ENCODE measurements at regions not wholly inside any gene's neighbourhood (a gene's known extent, or its start where the extent isn't known, plus 50 kb on each side); places are given as distances from the start of the nearest gene placed in this dataset.

DNA sequence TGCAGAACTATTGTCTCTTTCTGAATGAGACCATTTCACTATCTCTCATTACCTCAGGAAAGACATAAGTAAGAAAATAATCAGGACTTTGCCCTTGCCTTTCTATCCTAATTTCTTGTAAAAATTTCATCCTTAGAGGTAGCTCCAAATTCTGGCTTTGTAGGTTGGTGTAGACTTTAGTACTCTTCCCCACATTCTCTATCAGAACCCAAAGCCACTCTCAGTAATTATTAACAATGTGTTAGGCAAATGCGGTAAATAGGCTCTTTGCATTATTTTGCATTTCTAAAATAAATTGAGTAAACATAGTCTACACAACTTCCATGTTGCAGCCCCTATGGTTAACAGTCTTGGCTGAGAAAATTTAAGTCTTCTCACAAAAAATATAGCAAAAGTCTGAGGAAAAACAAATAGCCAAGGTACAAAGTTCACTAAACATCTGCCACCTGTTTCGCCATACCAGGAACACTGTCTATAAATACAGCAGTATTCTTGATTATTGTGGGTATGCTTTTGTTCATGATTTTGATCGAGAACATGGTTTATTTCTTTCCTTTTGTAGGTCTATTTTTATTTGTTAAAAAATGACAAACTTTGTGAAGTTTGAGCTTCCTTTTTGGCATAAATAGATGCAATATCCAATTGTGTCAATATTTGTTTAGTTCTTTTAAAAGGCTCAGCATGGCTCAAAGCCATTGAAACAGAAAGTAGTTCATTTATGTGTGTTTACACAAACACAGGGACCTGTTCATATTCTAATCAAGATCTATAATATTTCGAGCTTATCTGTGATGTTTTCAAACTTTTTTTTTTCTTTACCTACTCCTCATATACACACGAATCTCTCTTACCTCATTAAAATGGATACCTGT, 1061.5 kb downstream of the CNTNAP5 start:
- H3K27me3 ChIP-seq (ENCODE audit: low read length): no peaks in the 10 kb centered on the region
- CTCF ChIA-PET: no interaction called here
- no peaks in the 10 kb centered on the region for H4K20me1 ChIP-seq (ENCODE audit: low read length)
- no peak overlapping the region for H3K4me3 ChIP-seq (ENCODE audit: low read length)
- intact Hi-C loops (cut with micrococcal nuclease): no loop called here
- H3K27ac ChIP-seq (ENCODE audit: low read length): no peak overlapping the region
- no peaks in the 10 kb centered on the region for H3K36me3 ChIP-seq (ENCODE audit: low read depth, low read length)
- no peaks in the 10 kb centered on the region for H3F3A ChIP-seq (ENCODE audit: low read length, unreplicated experiment)
- no peak overlapping the region for H2AFZ ChIP-seq (ENCODE audit: low read length)
- H3K9me2 ChIP-seq (replicated peaks; ENCODE audit: low read length): no peaks in the 10 kb centered on the region
- no peak for ATAC-seq
- H3K79me2 ChIP-seq (ENCODE audit: low read length): no peaks in the 10 kb centered on the region
- no TSS peak for BruUV-seq (replicated peaks)
- no peak overlapping the region for H3K9ac ChIP-seq (ENCODE audit: low read length)
- TF ChIP-seq EZH2 (IDR thresholded peaks at IDR 0.05; ENCODE audit: low read length, unreplicated experiment): no peak
- TF ChIP-seq, protein P1, sequence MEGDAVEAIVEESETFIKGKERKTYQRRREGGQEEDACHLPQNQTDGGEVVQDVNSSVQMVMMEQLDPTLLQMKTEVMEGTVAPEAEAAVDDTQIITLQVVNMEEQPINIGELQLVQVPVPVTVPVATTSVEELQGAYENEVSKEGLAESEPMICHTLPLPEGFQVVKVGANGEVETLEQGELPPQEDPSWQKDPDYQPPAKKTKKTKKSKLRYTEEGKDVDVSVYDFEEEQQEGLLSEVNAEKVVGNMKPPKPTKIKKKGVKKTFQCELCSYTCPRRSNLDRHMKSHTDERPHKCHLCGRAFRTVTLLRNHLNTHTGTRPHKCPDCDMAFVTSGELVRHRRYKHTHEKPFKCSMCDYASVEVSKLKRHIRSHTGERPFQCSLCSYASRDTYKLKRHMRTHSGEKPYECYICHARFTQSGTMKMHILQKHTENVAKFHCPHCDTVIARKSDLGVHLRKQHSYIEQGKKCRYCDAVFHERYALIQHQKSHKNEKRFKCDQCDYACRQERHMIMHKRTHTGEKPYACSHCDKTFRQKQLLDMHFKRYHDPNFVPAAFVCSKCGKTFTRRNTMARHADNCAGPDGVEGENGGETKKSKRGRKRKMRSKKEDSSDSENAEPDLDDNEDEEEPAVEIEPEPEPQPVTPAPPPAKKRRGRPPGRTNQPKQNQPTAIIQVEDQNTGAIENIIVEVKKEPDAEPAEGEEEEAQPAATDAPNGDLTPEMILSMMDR (conservative IDR thresholded peaks at IDR 0.05; ENCODE audit: low read depth, low read length): no peak
- TF ChIP-seq EZH2phosphoT487 (IDR thresholded peaks at IDR 0.05; ENCODE audit: borderline replicate concordance, low read length): no peak
- no peak overlapping the region for H3K4me2 ChIP-seq (ENCODE audit: low read length)
- H3K9me3 ChIP-seq (ENCODE audit: low read length): no peaks in the 10 kb centered on the region; the same call in 1 of the 2 replicates
- POLR2A ChIA-PET (ENCODE audit: unreplicated experiment): no interaction called here
- DNase-seq: no peak
- H3K4me1 ChIP-seq (ENCODE audit: insufficient read depth, low read length): no peaks in the 10 kb centered on the region

DNA sequence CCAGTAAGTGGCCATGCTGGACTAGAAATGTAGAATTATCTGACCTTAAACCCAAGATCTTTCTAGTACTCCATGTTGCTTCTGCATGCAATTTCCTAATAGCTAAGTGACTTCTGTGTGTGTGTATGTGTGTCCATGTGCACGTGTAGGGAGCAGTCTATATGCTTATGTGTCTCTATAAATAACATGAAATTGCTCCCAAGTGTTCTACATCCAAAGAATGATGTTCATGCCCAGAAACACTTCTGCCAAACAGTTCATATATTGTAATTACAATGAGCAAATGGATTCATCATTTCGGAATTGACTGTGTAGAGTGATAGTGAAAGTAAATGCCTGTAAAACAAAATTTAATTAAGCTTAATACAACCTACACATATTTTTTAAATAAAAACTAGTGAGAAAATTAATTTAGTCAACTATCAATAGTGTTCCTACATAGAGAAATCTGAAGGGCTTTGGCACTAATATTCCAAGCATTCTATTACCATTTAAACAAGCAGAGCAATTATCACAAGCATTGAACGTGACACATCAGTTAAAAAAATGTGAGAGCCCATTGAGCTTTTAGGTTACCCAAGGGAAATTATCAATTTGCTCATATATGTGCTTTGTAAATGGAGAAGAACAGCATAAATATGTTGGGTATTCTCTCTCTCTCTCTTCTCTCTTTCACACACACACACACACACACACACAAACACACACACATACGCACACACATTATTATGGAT, 1067.4 kb downstream of the CNTNAP5 start:
- no peak overlapping the region for H3K4me3 ChIP-seq (ENCODE audit: low read length)
- no peaks in the 10 kb centered on the region for H3F3A ChIP-seq (ENCODE audit: low read length, unreplicated experiment)
- no peak overlapping the region for H3K27ac ChIP-seq (ENCODE audit: low read length)
- H4K20me1 ChIP-seq (ENCODE audit: low read length): no peaks in the 10 kb centered on the region
- DNase-seq: no peak
- ATAC-seq: no peak
- ChIA-PET CTCF (no interaction called here), POLR2A (ENCODE audit: unreplicated experiment) (no interaction called here)
- no peaks in the 10 kb centered on the region for H3K36me3 ChIP-seq (ENCODE audit: low read depth, low read length)
- no peak overlapping the region for H3K4me2 ChIP-seq (ENCODE audit: low read length)
- intact Hi-C loops (cut with micrococcal nuclease): no loop called here
- BruUV-seq (replicated peaks): no TSS peak
- H3K9ac ChIP-seq (ENCODE audit: low read length): no peak overlapping the region
- H3K27me3 ChIP-seq (ENCODE audit: low read length): no peaks in the 10 kb centered on the region
- no peaks in the 10 kb centered on the region for H3K79me2 ChIP-seq (ENCODE audit: low read length)
- H3K9me2 ChIP-seq (replicated peaks; ENCODE audit: low read length): no peaks in the 10 kb centered on the region
- TF ChIP-seq, protein P1 (conservative IDR thresholded peaks at IDR 0.05; ENCODE audit: low read depth, low read length): no peak
- TF ChIP-seq EZH2 (IDR thresholded peaks at IDR 0.05; ENCODE audit: low read length, unreplicated experiment): no peak
- no peak for TF ChIP-seq EZH2phosphoT487 (IDR thresholded peaks at IDR 0.05; ENCODE audit: borderline replicate concordance, low read length)
- H3K4me1 ChIP-seq (ENCODE audit: insufficient read depth, low read length): no peaks in the 10 kb centered on the region
- no peaks in the 10 kb centered on the region; the same call in 1 of the 2 replicates for H3K9me3 ChIP-seq (ENCODE audit: low read length)
- no peak overlapping the region for H2AFZ ChIP-seq (ENCODE audit: low read length)

DNA sequence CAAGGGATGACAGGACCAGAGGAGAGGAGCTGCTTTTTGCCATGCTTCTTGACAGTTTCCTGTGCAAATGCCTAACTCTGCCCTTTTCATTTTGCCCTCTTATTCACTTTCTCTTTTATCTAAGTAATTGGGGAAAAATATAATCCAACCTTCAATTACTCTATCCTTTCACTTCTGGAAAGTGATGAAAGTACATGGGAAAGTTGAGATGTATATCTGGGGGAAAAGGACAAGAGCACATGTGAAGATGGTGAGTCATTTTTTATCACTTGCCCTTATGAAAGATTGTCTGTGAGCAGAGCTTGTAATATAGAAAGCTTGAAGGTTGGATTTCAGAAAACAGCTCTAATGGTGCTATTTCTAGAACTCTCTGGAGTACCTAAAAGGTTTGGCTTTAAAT, 1070.7 kb downstream of the CNTNAP5 start:
- Histone ChIP-seq H4K20me1 (ENCODE audit: low read length) (no peaks in the 10 kb centered on the region), H3K4me3 (ENCODE audit: low read length) (no peak overlapping the region)
- POLR2A ChIA-PET (ENCODE audit: unreplicated experiment): no interaction called here

More for the DNA sequence above, 1070.7 kb downstream of the CNTNAP5 start:
- Histone ChIP-seq H3K27ac (ENCODE audit: low read length) (no peak overlapping the region), H3K4me1 (ENCODE audit: insufficient read depth, low read length) (no peaks in the 10 kb centered on the region), H3K4me2 (ENCODE audit: low read length) (no peak overlapping the region), H2AFZ (ENCODE audit: low read length) (no peak overlapping the region), H3K9me3 (ENCODE audit: low read length) (0 out of 2 replicates have a peak, but pooled peaks cover 3% of the 10 kb centered on the region), H3K36me3 (ENCODE audit: low read depth, low read length) (no peaks in the 10 kb centered on the region), H3K9me2 (replicated peaks; ENCODE audit: low read length) (no peaks in the 10 kb centered on the region), H3K27me3 (ENCODE audit: low read length) (no peaks in the 10 kb centered on the region), H3K79me2 (ENCODE audit: low read length) (no peaks in the 10 kb centered on the region), H3K9ac (ENCODE audit: low read length) (no peak overlapping the region), H3F3A (ENCODE audit: low read length, unreplicated experiment) (no peaks in the 10 kb centered on the region)
- ATAC-seq (no peak), DNase-seq (no peak)
- TF ChIP-seq EZH2 (IDR thresholded peaks at IDR 0.05; ENCODE audit: low read length, unreplicated experiment) (no peak), EZH2phosphoT487 (IDR thresholded peaks at IDR 0.05; ENCODE audit: borderline replicate concordance, low read length) (no peak)
- TF ChIP-seq, protein P1 (conservative IDR thresholded peaks at IDR 0.05; ENCODE audit: low read depth, low read length): no peak
- intact Hi-C loops (cut with micrococcal nuclease): no loop called here
- no TSS peak for BruUV-seq (replicated peaks)
- CTCF ChIA-PET: no interaction called here
